Uterus (tissue), 3 donors: ENCODE measurements at regions not wholly inside any gene's neighbourhood (a gene's known extent, or its start where the extent isn't known, plus 50 kb on each side); places are given as distances from the start of the nearest gene placed in this dataset.

Experiments
- DNase-seq, 2 donors: peaks; one replicate each; pipeline ENCODE4 v3.0.0-alpha.2; 2019 to 2020
- H3K27ac ChIP-seq, 2 donors: fragments of 200-600 bp; sonication (generic); 1 replicate in 1 of 2; 2 replicates in 1 of 2; pipeline ENCODE4 v1.5.1; 2016 to 2018
- H3K27me3 ChIP-seq, 2 donors: fragments of 200-600 bp; sonication (generic); one replicate each; pipeline ENCODE4 v1.5.1; 2018 to 2019; ENCODE audit warnings: control low read depth in 1 of 2
- H3K36me3 ChIP-seq, 2 donors: fragments of 200-600 bp; sonication (generic); one replicate each; pipeline ENCODE4 v1.5.1; 2019; ENCODE audit warnings: control low read depth in 1 of 2
- H3K4me1 ChIP-seq, 2 donors: fragments of 200-600 bp; sonication (generic); one replicate each; pipeline ENCODE4 v1.5.1; 2018 to 2019; ENCODE audit warnings: control low read depth in 1 of 2
- H3K4me3 ChIP-seq, 2 donors: fragments of 200-600 bp; sonication (generic); 1 replicate in 1 of 2; 2 replicates in 1 of 2; pipeline ENCODE4 v1.5.1; 2018 to 2019; ENCODE audit warnings: mild to moderate bottlenecking in 1 of 2
- H3K9me3 ChIP-seq, 2 donors: fragments of 200-600 bp; sonication (generic); one replicate each; pipeline ENCODE4 v1.5.1; 2019; ENCODE audit warnings: control low read depth in 1 of 2
- POLR2A ChIP-seq, 2 donors: fragments of 450-650 bp; IDR thresholded peaks; one replicate each; pipeline ENCODE4 v1.6.1; 2016; ENCODE audit warnings: antibody characterized with exemption in 2 of 2, mild to moderate bottlenecking in 1 of 2, moderate library complexity in 1 of 2
- intact Hi-C: fragments of 100-400 bp; cut with DNase I; formaldehyde crosslinking; loops from one replicate; pipeline ENCODE4 v1.15.1; 2023; ENCODE audit warnings: low total_unique reads
- TF ChIP-seq, protein P1 (sequence below), 4 experiments: fragments of 200-600 bp in 2 of 4; fragments of 450-650 bp in 2 of 4; sonication (generic) in 2 of 4; IDR thresholded peaks; one replicate each; pipeline ENCODE4 v1.5.1; 2016 to 2019; ENCODE audit warnings: antibody characterized with exemption in 4 of 4, mild to moderate bottlenecking in 2 of 4, moderate library complexity in 1 of 4
- donor health status: DM: yes; HTN: yes; CAD: no.

- H3K27ac ChIP-seq = no peak overlapping the region
- intact Hi-C loops = no loop called here
- DNase-seq = no peak
- TF ChIP-seq POLR2A (IDR thresholded peaks at IDR 0.05) = no peak
- TF ChIP-seq, protein P1, sequence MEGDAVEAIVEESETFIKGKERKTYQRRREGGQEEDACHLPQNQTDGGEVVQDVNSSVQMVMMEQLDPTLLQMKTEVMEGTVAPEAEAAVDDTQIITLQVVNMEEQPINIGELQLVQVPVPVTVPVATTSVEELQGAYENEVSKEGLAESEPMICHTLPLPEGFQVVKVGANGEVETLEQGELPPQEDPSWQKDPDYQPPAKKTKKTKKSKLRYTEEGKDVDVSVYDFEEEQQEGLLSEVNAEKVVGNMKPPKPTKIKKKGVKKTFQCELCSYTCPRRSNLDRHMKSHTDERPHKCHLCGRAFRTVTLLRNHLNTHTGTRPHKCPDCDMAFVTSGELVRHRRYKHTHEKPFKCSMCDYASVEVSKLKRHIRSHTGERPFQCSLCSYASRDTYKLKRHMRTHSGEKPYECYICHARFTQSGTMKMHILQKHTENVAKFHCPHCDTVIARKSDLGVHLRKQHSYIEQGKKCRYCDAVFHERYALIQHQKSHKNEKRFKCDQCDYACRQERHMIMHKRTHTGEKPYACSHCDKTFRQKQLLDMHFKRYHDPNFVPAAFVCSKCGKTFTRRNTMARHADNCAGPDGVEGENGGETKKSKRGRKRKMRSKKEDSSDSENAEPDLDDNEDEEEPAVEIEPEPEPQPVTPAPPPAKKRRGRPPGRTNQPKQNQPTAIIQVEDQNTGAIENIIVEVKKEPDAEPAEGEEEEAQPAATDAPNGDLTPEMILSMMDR (IDR thresholded peaks at IDR 0.05) = no peak
- H3K4me3 ChIP-seq = no peak overlapping the region
- H3K27me3 ChIP-seq = no peaks in the 10 kb centered on the region
- H3K4me1 ChIP-seq = no peaks in the 10 kb centered on the region
- H3K36me3 ChIP-seq = no peaks in the 10 kb centered on the region
- H3K9me3 ChIP-seq = no peaks in the 10 kb centered on the region
These were observed 130.6 kb upstream of the GLRA2 start for GRCh38 chrX:14398725-14399124.

GRCh38 chrX:14389682-14390081 is 139.7 kb upstream of the GLRA2 start:
- H3K4me3 ChIP-seq = no peak overlapping the region
- no peak for TF ChIP-seq POLR2A (IDR thresholded peaks at IDR 0.05)
- TF ChIP-seq, protein P1 (IDR thresholded peaks at IDR 0.05) = no peak
- intact Hi-C loops = no loop called here
- H3K4me1 ChIP-seq = no peaks in the 10 kb centered on the region
- no peak overlapping the region for H3K27ac ChIP-seq
- no peaks in the 10 kb centered on the region for H3K9me3 ChIP-seq
- H3K27me3 ChIP-seq = no peaks in the 10 kb centered on the region
- DNase-seq = no peak
- no peaks in the 10 kb centered on the region for H3K36me3 ChIP-seq

- TF ChIP-seq POLR2A (IDR thresholded peaks at IDR 0.05) = no peak
- TF ChIP-seq, protein P1 (IDR thresholded peaks at IDR 0.05) = no peak
- Histone ChIP-seq H3K4me3 (no peak overlapping the region), H3K4me1 (no peaks in the 10 kb centered on the region), H3K27ac (no peak overlapping the region), H3K27me3 (no peaks in the 10 kb centered on the region), H3K9me3 (no peaks in the 10 kb centered on the region), H3K36me3 (no peaks in the 10 kb centered on the region)
- DNase-seq = no peak
- intact Hi-C loops = no loop called here
These were observed 142.4 kb upstream of the GLRA2 start for GRCh38 chrX:14386981-14387380.

- no peak overlapping the region for H3K27ac ChIP-seq
- no peak for DNase-seq
- H3K4me1 ChIP-seq = no peaks in the 10 kb centered on the region
- no peaks in the 10 kb centered on the region for H3K36me3 ChIP-seq
- H3K27me3 ChIP-seq = no peaks in the 10 kb centered on the region
- TF ChIP-seq, protein P1 (IDR thresholded peaks at IDR 0.05) = no peak
- TF ChIP-seq POLR2A (IDR thresholded peaks at IDR 0.05) = no peak
- H3K4me3 ChIP-seq = no peak overlapping the region
- intact Hi-C loops = no loop called here
- H3K9me3 ChIP-seq = no peaks in the 10 kb centered on the region
These were observed 149.3 kb upstream of the GLRA2 start for GRCh38 chrX:14380044-14380443.

DNA sequence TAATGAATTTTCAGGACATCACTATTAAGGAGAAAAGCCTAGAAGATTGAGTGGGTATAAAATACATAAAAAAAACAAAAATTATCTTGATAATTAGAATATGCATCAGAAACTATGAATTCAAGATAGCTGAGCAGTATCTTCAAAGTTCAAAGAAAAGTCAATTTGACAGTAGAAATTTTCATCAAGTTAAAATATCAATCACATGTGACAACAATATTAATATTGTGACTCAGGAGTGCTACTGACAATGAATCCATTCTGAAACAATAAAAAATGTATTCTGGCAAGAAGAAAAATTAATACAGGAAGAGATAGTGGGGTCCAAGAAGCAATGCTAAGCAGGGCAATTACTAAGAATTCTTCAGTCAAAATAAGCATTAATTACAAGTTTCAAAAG is 151.9 kb upstream of the GLRA2 start:
- Histone ChIP-seq H3K9me3 (no peaks in the 10 kb centered on the region), H3K27me3 (no peaks in the 10 kb centered on the region), H3K4me3 (no peak overlapping the region), H3K36me3 (no peaks in the 10 kb centered on the region), H3K4me1 (no peaks in the 10 kb centered on the region), H3K27ac (no peak overlapping the region)
- DNase-seq = no peak
- no peak for TF ChIP-seq POLR2A (IDR thresholded peaks at IDR 0.05)
- TF ChIP-seq, protein P1 (IDR thresholded peaks at IDR 0.05) = no peak
- intact Hi-C loops = no loop called here
